Thymus (tissue), 11 donors: ENCODE measurements at regions not wholly inside any gene's neighbourhood (a gene's known extent, or its start where the extent isn't known, plus 50 kb on each side); places are given as distances from the start of the nearest gene placed in this dataset.
A peak's percentile ranks its signal among the peaks of the same experiment; 100 is the strongest.
"Not testable (repeated sequence)": the region's sequence is repeated elsewhere in the genome, so short reads cannot be mapped to it uniquely, and the experiment has no call there.

Experiments
- DNase-seq, 9 donors: peaks; one replicate each; pipeline ENCODE4 v3.0.0-alpha.2; 2013; ENCODE audit warnings: low spot score in 9 of 9, low read depth in 6 of 9, missing footprints in 1 of 9
- H3K27ac ChIP-seq, 2 donors: one replicate each; pipeline ENCODE4 v1.5.1; 2013; ENCODE audit warnings: control low read depth in 1 of 2, low read depth in 1 of 2, low read length in 1 of 2, mild to moderate bottlenecking in 1 of 2, moderate library complexity in 1 of 2
- H3K27me3 ChIP-seq, 2 donors: one replicate each; pipeline ENCODE4 v1.5.1; 2013; ENCODE audit warnings: low read length in 1 of 2; ENCODE audit not compliant: control insufficient read depth in 2 of 2, insufficient read depth in 1 of 2
- H3K36me3 ChIP-seq, 2 donors: one replicate each; pipeline ENCODE4 v1.5.1; 2013; ENCODE audit warnings: low read length in 1 of 2, mild to moderate bottlenecking in 1 of 2, moderate library complexity in 1 of 2; ENCODE audit not compliant: control insufficient read depth in 2 of 2, insufficient read depth in 2 of 2
- H3K4me1 ChIP-seq, 2 donors: one replicate each; pipeline ENCODE4 v1.5.1; 2013; ENCODE audit warnings: low read length in 2 of 2; ENCODE audit not compliant: control insufficient read depth in 2 of 2, insufficient read depth in 2 of 2
- H3K4me3 ChIP-seq, 2 donors: one replicate each; pipeline ENCODE4 v1.5.1; 2013; ENCODE audit warnings: low read length in 2 of 2, control low read depth in 1 of 2, mild to moderate bottlenecking in 1 of 2
- H3K9me3 ChIP-seq, 2 donors: one replicate each; pipeline ENCODE4 v1.5.1; 2013; ENCODE audit warnings: low read length in 1 of 2, mild to moderate bottlenecking in 1 of 2; ENCODE audit not compliant: control insufficient read depth in 2 of 2, insufficient read depth in 1 of 2
- WGBS: extraction: QIAGEN DNeasy Blood & Tissue Kit; methylation state at CpG from one replicate; pipeline ENCODE4 v1.1.7; 2013; 5-methylcytosine and 5-hydroxymethylcytosine counted together
- donor health status: healthy.

- H3K4me3 ChIP-seq = not testable (repeated sequence)
These were observed 142.1 kb upstream of the EEF2KMT start for GRCh38 chr16:5239472-5240277.

DNA sequence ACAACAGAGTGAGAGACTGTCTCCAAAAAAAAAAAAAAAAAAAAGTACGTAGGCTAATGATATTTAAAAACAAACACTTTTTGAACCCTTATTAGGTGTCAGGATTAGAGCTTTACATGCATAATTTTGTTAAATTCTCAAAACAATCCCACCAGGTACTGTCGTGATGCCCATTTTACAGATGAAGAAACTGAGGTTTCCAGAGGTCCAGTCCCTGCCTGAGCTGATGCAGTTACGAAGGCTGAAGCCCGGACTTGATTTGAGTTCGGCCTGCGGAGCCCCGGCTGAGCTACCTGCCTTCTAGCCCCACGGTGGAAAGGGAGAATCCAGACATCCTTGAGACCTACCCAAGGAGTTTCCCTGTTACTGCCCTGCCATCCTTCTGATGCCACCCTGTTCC lies 137.5 kb upstream of the EEF2KMT start:
- H3K9me3 ChIP-seq = no peaks in the 10 kb centered on the region
- no peak overlapping the region for H3K27ac ChIP-seq
- H3K36me3 ChIP-seq = no peaks in the 10 kb centered on the region
- no peak for DNase-seq
- H3K27me3 ChIP-seq = peaks cover 0 to 9% of the 10 kb centered on the region in 2 donors
- H3K4me1 ChIP-seq = no peaks in the 10 kb centered on the region
- 88% methylated on average over 8 of the region's 8 CpGs for WGBS
- no peak overlapping the region for H3K4me3 ChIP-seq

More at GRCh38 chr16:5239472-5240277, 142.1 kb upstream of the EEF2KMT start:
- WGBS = 2% methylated on average over 82 of the region's 89 CpGs
- peaks cover 6 to 18% of the 10 kb centered on the region in 2 donors for H3K27me3 ChIP-seq
- not testable (repeated sequence) for H3K9me3 ChIP-seq, H3K36me3 ChIP-seq, H3K27ac ChIP-seq, H3K4me1 ChIP-seq
- DNase-seq = peak in 7 of 9 donors; percentile 1 to 30 (median 9)

GRCh38 chr16:5234295-5235050 lies 136.9 kb upstream of the EEF2KMT start:
- 83% methylated on average over 21 of the region's 21 CpGs for WGBS
- Histone ChIP-seq H3K4me1 (no peaks in the 10 kb centered on the region), H3K36me3 (no peaks in the 10 kb centered on the region), H3K27ac (no peak overlapping the region), H3K9me3 (no peaks in the 10 kb centered on the region), H3K4me3 (no peak overlapping the region), H3K27me3 (peaks cover 0 to 5% of the 10 kb centered on the region in 2 donors)
- DNase-seq = no peak

GRCh38 chr16:5231246-5231759 lies 133.7 kb upstream of the EEF2KMT start:
- Histone ChIP-seq H3K4me1 (no peaks in the 10 kb centered on the region), H3K4me3 (no peak overlapping the region), H3K9me3 (no peaks in the 10 kb centered on the region), H3K36me3 (no peaks in the 10 kb centered on the region), H3K27ac (no peak overlapping the region), H3K27me3 (no peaks in the 10 kb centered on the region)
- no peak for DNase-seq
- WGBS = 81% methylated on average over 5 of the region's 5 CpGs

- no peaks in the 10 kb centered on the region for H3K27me3 ChIP-seq
- WGBS = 10% methylated on average over 3 of the region's 3 CpGs
- H3K4me1 ChIP-seq = no peaks in the 10 kb centered on the region
- no peak overlapping the region for H3K27ac ChIP-seq
- H3K4me3 ChIP-seq = no peak overlapping the region
- H3K9me3 ChIP-seq = no peaks in the 10 kb centered on the region
- no peaks in the 10 kb centered on the region for H3K36me3 ChIP-seq
- no peak for DNase-seq
These were observed 130.8 kb upstream of the EEF2KMT start for GRCh38 chr16:5228369-5228768.

DNA sequence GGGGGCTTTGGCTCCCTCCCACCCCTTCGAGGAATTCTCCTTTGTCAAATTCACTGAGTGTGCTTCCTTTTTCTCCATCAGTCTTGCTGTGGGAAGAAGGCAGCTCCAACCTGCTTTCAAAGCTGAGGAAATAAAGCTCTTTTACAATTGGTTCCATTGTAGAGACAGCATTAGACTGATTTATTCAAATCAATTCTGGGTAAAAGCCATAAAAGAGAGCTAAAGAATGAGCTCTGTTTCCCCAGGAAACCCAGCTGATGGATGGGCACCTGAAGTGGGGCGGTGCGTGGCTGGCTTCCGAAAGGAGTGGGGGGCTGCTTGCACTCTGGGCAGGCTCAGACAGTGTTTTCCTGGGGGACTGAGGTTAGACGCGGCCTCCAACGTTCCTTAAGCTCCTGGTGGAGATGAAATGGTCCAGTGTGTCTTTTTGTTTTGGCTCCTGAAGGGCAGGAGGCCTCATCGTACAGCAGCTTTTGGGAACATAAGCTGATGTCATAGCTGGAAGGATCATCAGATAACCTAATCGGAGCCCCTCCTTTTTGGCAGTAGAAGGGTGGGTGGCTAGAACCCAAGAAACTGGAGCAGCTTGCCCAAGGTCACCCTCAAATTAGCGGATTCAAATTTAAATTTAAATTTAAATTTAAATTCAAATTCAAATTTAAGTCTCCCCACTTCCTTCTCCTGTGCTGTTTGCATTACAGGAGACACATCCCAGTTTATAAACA lies 128.5 kb upstream of the EEF2KMT start:
- 55% methylated on average over 10 of the region's 10 CpGs for WGBS
- H3K27ac ChIP-seq = no peak overlapping the region
- no peaks in the 10 kb centered on the region for H3K27me3 ChIP-seq
- H3K4me3 ChIP-seq = no peak overlapping the region
- DNase-seq = no peak
- H3K9me3 ChIP-seq = no peaks in the 10 kb centered on the region
- H3K36me3 ChIP-seq = no peaks in the 10 kb centered on the region
- H3K4me1 ChIP-seq = no peaks in the 10 kb centered on the region

GRCh38 chr16:5222761-5223160 lies 125.2 kb upstream of the EEF2KMT start:
- H3K36me3 ChIP-seq = no peaks in the 10 kb centered on the region
- no peaks in the 10 kb centered on the region for H3K27me3 ChIP-seq
- no peak for DNase-seq
- H3K4me1 ChIP-seq = no peaks in the 10 kb centered on the region
- H3K27ac ChIP-seq = no peak overlapping the region
- H3K4me3 ChIP-seq = no peak overlapping the region
- 86% methylated on average over 4 of the region's 4 CpGs for WGBS
- H3K9me3 ChIP-seq = no peaks in the 10 kb centered on the region

GRCh38 chr16:5221831-5222230 lies 124.2 kb upstream of the EEF2KMT start:
- not testable (repeated sequence) for H3K4me3 ChIP-seq, H3K36me3 ChIP-seq, H3K9me3 ChIP-seq, H3K27me3 ChIP-seq, DNase-seq, H3K27ac ChIP-seq, H3K4me1 ChIP-seq
- 96% methylated on average over 20 of the region's 20 CpGs for WGBS

DNA sequence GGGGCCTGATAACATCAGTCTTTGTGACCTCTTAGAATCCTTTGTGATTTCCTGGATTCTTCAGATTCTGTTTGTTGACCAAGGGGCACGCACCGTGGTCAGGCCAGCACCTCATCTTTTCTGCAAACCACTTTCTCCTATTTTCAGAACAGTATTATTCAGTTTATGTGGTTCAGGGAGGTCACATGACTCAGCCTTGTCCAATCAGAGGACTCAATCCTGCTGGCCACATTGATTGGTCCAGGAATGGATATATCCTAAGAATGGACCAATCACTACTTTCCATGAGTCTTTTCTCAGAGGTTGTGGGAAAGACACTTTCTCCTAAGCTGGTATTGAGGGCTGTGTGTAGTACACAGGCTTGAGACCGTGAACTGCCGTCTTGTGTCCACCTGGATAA lies 123.1 kb upstream of the EEF2KMT start:
- no peak for DNase-seq
- H3K27me3 ChIP-seq = no peaks in the 10 kb centered on the region
- H3K4me1 ChIP-seq = no peaks in the 10 kb centered on the region
- H3K4me3 ChIP-seq = no peak overlapping the region
- WGBS = 94% methylated on average over 4 of the region's 4 CpGs
- no peak overlapping the region for H3K27ac ChIP-seq
- H3K36me3 ChIP-seq = no peaks in the 10 kb centered on the region
- no peaks in the 10 kb centered on the region for H3K9me3 ChIP-seq
